GM12865 (cell line): ENCODE measurements at regions not wholly inside any gene's neighbourhood (a gene's known extent, or its start where the extent isn't known, plus 50 kb on each side); places are given as distances from the start of the nearest gene placed in this dataset.

Experiments
- DNase-seq: peaks from one replicate; pipeline ENCODE4 v3.0.0; 2010; ENCODE audit warnings: low read depth
- H3K4me3 ChIP-seq: 2 replicates; pipeline ENCODE4 v1.5.1; 2011; ENCODE audit warnings: mild to moderate bottlenecking, low read depth, low read length, control low read depth
- TF ChIP-seq, protein P1 (sequence below): IDR thresholded peaks from 2 replicates; pipeline ENCODE4 v1.5.1; 2011; ENCODE audit warnings: low read length, control low read depth, low read depth, inconsistent platforms; ENCODE audit not compliant: insufficient read depth; ENCODE audit errors: missing control alignments

DNA sequence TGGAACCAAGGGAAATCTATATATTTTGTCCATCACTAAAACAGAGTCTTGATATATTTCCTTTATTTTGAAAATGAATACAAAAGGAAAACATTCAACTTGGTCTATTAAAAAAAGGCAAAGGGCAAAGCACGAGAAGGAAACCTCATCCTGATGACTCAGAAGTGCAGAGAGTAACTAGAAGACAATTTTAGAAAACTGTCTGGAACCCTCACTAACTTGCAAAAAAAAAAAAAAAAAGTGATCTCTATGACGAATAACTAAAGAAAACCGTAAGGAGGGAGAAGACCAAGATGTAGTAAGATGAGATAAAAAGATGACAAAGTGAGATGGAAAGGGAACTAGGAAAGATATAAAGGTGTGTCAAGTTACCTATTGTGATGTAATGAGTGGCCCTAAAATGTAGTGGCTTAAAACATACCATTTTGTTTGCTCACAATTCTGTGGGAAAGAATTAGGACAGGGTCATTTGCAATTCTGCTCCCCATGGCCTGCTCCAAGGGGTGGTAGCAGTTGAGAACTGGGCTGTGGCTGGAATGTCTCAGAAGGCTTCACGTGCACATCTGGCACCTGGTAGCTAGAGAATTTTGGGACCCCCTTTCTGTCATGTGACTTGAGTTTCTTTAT lies 303.0 kb downstream of the DYSF start:
- no peak overlapping the region for H3K4me3 ChIP-seq
- no peak for DNase-seq
- TF ChIP-seq, protein P1, sequence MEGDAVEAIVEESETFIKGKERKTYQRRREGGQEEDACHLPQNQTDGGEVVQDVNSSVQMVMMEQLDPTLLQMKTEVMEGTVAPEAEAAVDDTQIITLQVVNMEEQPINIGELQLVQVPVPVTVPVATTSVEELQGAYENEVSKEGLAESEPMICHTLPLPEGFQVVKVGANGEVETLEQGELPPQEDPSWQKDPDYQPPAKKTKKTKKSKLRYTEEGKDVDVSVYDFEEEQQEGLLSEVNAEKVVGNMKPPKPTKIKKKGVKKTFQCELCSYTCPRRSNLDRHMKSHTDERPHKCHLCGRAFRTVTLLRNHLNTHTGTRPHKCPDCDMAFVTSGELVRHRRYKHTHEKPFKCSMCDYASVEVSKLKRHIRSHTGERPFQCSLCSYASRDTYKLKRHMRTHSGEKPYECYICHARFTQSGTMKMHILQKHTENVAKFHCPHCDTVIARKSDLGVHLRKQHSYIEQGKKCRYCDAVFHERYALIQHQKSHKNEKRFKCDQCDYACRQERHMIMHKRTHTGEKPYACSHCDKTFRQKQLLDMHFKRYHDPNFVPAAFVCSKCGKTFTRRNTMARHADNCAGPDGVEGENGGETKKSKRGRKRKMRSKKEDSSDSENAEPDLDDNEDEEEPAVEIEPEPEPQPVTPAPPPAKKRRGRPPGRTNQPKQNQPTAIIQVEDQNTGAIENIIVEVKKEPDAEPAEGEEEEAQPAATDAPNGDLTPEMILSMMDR, result no peak

DNA sequence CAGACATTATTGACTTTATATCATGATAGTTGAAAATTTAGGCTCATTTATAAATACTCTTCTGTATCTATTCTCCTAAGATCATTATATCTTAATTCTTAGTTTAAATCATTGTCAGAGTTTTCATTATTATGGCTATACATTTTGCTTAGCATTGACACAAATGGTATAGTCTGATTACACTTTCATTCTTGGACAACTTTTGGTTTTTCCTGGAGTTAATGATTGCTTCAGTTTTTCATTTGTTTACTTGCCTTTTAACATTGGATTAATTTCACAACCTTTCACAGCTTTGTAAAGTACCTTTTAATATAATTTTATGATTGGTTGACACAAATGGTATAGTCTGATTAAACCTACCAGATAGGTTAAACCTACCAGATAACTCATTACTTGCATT lies 298.2 kb downstream of the DYSF start:
- DNase-seq, result no peak
- H3K4me3 ChIP-seq, result no peak overlapping the region
- TF ChIP-seq, protein P1, result no peak

DNA sequence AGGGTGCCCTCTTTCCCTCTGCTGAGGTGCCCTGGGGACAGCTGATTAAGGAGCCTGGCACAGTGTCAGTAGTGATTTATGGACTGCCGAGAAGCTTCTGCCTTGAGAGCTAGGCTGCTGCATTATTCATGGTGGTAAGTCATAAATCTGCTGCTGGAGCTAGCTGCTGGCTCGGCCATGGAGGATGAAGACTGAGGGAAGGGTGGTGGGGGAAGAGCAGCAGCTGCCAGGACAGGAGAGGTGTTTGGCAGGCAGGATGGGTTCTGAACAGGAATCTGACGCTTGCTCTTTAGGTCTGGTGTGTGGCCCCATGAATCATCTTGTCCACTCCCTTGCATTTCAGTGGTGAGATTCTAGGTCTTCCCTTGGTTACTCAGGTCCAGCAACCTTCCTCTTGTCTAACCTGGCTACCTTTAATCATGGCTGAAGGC lies 296.3 kb downstream of the DYSF start:
- H3K4me3 ChIP-seq, result no peak overlapping the region
- TF ChIP-seq, protein P1, result no peak
- DNase-seq, result no peak

DNA sequence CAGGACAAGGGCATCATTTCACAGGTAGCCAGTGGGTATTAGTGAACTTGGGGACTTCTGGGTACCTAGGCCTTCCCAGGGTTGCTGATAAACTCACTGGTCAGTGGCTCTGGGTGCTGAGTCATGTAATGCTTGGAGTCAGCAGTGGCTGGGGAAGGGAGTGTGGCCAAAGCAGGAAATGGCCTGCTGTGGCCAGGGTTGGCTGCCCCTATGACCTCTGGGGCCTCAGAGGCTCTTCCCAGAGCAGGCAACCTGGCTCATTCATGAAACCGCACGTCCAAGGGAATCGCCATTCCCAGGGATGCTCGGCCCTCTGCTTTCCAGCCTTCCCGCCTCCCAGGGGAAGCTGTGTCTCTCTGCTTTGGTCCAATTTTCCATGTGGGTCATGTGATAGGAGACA lies 294.9 kb downstream of the DYSF start:
- TF ChIP-seq, protein P1, result no peak
- DNase-seq, result no peak
- no peak overlapping the region for H3K4me3 ChIP-seq

DNA sequence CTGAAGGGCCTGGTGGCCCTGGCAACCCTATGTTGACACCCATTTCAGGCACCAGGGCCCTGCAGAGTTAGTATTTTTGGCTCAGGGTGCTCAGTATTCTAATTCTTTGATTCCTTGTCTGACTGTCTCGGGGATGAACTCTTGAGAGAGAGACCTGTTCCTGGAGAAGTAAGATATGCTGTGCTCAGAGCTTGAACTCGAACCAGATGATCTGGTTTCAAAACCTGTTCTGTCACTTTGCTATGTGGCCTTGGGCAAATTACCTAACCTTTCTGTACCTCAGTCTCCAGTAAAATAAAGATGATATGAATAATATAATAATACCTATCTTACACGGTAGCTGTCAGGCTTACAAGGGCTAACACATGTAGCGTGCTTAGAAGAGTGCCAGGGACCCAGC lies 294.2 kb downstream of the DYSF start:
- no peak for DNase-seq
- TF ChIP-seq, protein P1, result no peak
- no peak overlapping the region for H3K4me3 ChIP-seq

DNA sequence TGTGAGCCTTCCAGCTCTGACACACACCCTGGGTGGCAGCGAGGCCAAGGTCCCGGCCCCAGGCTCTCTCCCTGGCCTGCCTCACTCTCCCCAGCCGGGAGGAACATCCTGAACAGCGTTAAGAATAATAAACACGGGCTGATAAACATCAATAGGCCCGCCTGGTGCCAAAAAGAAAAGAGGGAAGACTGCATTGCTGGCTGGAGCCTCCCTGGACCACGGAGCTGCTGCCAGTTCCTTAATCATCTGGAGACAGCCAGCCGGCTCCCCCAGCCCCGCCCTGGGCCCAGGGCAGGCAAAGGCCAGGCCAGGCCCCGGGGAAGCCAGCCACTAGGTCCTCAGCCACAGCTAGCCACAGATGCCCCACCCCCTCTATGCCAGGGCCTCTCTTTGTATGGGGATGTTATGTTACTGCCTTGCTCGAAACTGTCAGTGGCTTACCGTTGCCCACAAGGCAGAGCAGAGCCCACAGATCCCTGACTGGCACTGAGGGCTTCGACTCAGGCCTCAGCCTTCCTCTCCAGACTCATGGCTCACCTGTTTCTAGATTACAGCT lies 293.7 kb downstream of the DYSF start:
- no peak for DNase-seq
- H3K4me3 ChIP-seq, result no peak overlapping the region
- TF ChIP-seq, protein P1, result no peak

DNA sequence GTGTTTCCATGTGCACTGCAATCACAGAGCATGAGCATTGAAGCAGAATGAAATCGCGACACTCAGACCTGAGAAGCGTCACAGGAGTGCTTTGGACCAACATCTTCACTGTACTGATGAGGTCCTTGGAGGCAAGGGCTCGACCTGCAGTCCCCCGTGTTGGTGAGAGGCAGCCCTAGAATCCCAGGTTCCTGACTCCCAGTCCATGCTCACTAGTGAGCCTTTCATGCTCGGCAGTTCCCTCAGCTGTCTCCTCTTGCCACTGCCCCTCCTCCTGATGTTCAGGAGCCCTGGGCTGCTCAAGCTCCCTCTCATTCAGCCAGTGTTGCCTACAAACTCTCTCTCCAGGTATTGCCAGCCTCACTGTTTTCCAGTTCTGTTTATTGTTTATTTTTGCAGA lies 291.4 kb downstream of the DYSF start:
- no peak for DNase-seq
- TF ChIP-seq, protein P1, result no peak
- H3K4me3 ChIP-seq, result no peak overlapping the region
